Osteocyte (in vitro differentiated cells): ENCODE measurements at regions not wholly inside any gene's neighbourhood (a gene's known extent, or its start where the extent isn't known, plus 50 kb on each side); places are given as distances from the start of the nearest gene placed in this dataset.
"Not testable (repeated sequence)": the region's sequence is repeated elsewhere in the genome, so short reads cannot be mapped to it uniquely, and the experiment has no call there.

Source experiments
- DNase-seq: peaks from one replicate; pipeline ENCODE4 v3.0.0; 2021; ENCODE audit warnings: mixed read lengths; ENCODE audit not compliant: unreplicated experiment; ENCODE audit errors: extremely low spot score
- H3K27ac Mint-ChIP-seq: one replicate; pipeline ENCODE4 v1.8.0; 2021; ENCODE audit warnings: mild to moderate bottlenecking, mixed read lengths; ENCODE audit not compliant: unreplicated experiment
- H3K27me3 Mint-ChIP-seq: one replicate; pipeline ENCODE4 v1.8.0; 2021; ENCODE audit warnings: mixed read lengths; ENCODE audit not compliant: unreplicated experiment
- H3K36me3 Mint-ChIP-seq: one replicate; pipeline ENCODE4 v1.8.0; 2021; ENCODE audit warnings: mixed read lengths; ENCODE audit not compliant: unreplicated experiment
- H3K4me1 Mint-ChIP-seq: one replicate; pipeline ENCODE4 v1.8.0; 2021; ENCODE audit warnings: mixed read lengths; ENCODE audit not compliant: unreplicated experiment
- H3K4me3 Mint-ChIP-seq: one replicate; pipeline ENCODE4 v1.8.0; 2021; ENCODE audit warnings: mild to moderate bottlenecking, moderate library complexity, mixed read lengths; ENCODE audit not compliant: unreplicated experiment
- H3K9me3 Mint-ChIP-seq: one replicate; pipeline ENCODE4 v1.8.0; 2021; ENCODE audit warnings: mixed read lengths; ENCODE audit not compliant: unreplicated experiment
- TF ChIP-seq, protein P1 (sequence below): fragments of 200-600 bp; sonication (generic); IDR thresholded peaks from 2 replicates; pipeline ENCODE4 v1.5.0; 2021; ENCODE audit warnings: antibody characterized with exemption, mild to moderate bottlenecking, moderate library complexity

GRCh38 chr12:75739912-75740311 is 228.5 kb upstream of the KRR1 start:
- peaks cover 4% of the 10 kb centered on the region for H3K4me1 Mint-ChIP-seq
- H3K27ac Mint-ChIP-seq: no peak overlapping the region
- TF ChIP-seq, protein P1, sequence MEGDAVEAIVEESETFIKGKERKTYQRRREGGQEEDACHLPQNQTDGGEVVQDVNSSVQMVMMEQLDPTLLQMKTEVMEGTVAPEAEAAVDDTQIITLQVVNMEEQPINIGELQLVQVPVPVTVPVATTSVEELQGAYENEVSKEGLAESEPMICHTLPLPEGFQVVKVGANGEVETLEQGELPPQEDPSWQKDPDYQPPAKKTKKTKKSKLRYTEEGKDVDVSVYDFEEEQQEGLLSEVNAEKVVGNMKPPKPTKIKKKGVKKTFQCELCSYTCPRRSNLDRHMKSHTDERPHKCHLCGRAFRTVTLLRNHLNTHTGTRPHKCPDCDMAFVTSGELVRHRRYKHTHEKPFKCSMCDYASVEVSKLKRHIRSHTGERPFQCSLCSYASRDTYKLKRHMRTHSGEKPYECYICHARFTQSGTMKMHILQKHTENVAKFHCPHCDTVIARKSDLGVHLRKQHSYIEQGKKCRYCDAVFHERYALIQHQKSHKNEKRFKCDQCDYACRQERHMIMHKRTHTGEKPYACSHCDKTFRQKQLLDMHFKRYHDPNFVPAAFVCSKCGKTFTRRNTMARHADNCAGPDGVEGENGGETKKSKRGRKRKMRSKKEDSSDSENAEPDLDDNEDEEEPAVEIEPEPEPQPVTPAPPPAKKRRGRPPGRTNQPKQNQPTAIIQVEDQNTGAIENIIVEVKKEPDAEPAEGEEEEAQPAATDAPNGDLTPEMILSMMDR: no peak

GRCh38 chr12:75739098-75739497 is 227.7 kb upstream of the KRR1 start:
- H3K4me3 Mint-ChIP-seq, DNase-seq, H3K9me3 Mint-ChIP-seq, H3K36me3 Mint-ChIP-seq, H3K4me1 Mint-ChIP-seq, H3K27ac Mint-ChIP-seq, H3K27me3 Mint-ChIP-seq: not testable (repeated sequence)

More at GRCh38 chr12:75739912-75740311, 228.5 kb upstream of the KRR1 start:
- Mint-ChIP-seq H3K27me3 (peaks cover 9% of the 10 kb centered on the region), H3K4me3 (no peak overlapping the region), H3K9me3 (peaks cover 9% of the 10 kb centered on the region), H3K36me3 (peaks cover 6% of the 10 kb centered on the region)
- no peak for DNase-seq

DNA sequence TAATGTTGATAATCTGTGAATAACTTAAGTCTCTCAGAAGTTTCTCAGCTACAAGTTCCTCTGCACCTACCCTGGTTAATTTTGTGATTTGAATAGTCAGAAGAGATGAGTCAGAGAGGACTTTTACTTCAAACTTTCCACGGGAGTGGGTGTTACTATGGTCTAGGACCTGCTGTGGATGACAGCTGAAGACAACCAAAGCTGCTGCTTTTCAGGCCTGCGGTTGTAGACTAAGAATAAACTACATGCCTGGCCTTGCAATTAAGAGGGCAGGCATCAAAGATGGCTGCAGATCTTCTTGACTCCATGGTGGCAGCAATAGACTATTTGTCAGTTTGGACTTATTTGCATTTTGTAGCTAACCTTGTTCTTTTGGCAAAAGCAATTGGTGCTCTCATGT is 227.1 kb upstream of the KRR1 start:
- no peak overlapping the region for H3K4me3 Mint-ChIP-seq
- H3K27ac Mint-ChIP-seq: no peak overlapping the region
- peaks cover 8% of the 10 kb centered on the region for H3K4me1 Mint-ChIP-seq
- peaks cover 6% of the 10 kb centered on the region for H3K36me3 Mint-ChIP-seq
- no peak for DNase-seq
- TF ChIP-seq, protein P1: no peak
- H3K9me3 Mint-ChIP-seq: peaks cover 9% of the 10 kb centered on the region
- H3K27me3 Mint-ChIP-seq: peaks cover 5% of the 10 kb centered on the region

- Mint-ChIP-seq H3K4me3 (no peak overlapping the region), H3K9me3 (no peaks in the 10 kb centered on the region), H3K36me3 (peaks cover 3% of the 10 kb centered on the region), H3K27me3 (peaks cover 5% of the 10 kb centered on the region), H3K27ac (no peak overlapping the region), H3K4me1 (peaks cover 8% of the 10 kb centered on the region)
- DNase-seq: no peak
- TF ChIP-seq, protein P1: no peak
These were observed 224.4 kb upstream of the KRR1 start for GRCh38 chr12:75735853-75736252.

DNA sequence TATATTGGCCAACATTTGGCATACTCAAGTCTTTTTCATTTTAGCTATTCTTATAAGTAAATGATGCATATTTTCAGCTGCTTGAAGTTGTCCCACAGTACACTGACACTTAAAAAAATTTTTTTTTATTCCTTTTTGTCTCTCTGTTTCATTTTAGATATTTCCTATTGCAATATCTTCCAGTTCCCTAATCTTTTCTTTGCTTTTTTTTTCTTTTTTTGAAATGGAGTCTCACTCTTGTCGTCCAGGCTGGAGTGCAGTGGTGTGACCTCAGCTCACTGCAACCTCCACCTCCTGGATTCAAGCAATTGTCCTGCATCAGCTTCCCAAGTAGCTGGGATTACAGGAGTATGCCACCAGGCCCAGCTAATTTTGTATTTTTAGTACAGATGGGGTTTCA is 217.4 kb upstream of the KRR1 start:
- Mint-ChIP-seq H3K36me3 (peaks cover 3% of the 10 kb centered on the region), H3K27me3 (no peaks in the 10 kb centered on the region), H3K4me3 (no peak overlapping the region), H3K9me3 (no peaks in the 10 kb centered on the region), H3K27ac (no peak overlapping the region), H3K4me1 (peaks cover 29% of the 10 kb centered on the region)
- TF ChIP-seq, protein P1: no peak
- DNase-seq: no peak

- no peaks in the 10 kb centered on the region for H3K27me3 Mint-ChIP-seq
- peaks cover 35% of the 10 kb centered on the region for H3K4me1 Mint-ChIP-seq
- H3K9me3 Mint-ChIP-seq: no peaks in the 10 kb centered on the region
- no peak overlapping the region for H3K4me3 Mint-ChIP-seq
- H3K36me3 Mint-ChIP-seq: no peaks in the 10 kb centered on the region
- TF ChIP-seq, protein P1: no peak
- H3K27ac Mint-ChIP-seq: no peak overlapping the region
- DNase-seq: no peak
These were observed 216.2 kb upstream of the KRR1 start for GRCh38 chr12:75727577-75727976.
